Right lobe of liver (tissue), 6 donors: ENCODE measurements at regions not wholly inside any gene's neighbourhood (a gene's known extent, or its start where the extent isn't known, plus 50 kb on each side); places are given as distances from the start of the nearest gene placed in this dataset.

Experiments used
- ATAC-seq, 4 donors: fragments of 200-7000 bp; cut with Tn5 transposase; one replicate each; pipeline ENCODE4 v1.9.1; 2020; ENCODE audit warnings: mild to moderate bottlenecking in 4 of 4, moderate library complexity in 4 of 4
- DNase-seq, 3 donors: peaks; one replicate each; pipeline ENCODE4 v3.0.0-alpha.2; 2020
- H3K27ac ChIP-seq, 3 donors: fragments of 200-600 bp; one replicate each; pipeline ENCODE4 v1.8.0; 2022
- H3K27me3 ChIP-seq, 2 donors: fragments of 200-600 bp; one replicate each; pipeline ENCODE4 v1.8.0; 2022
- H3K36me3 ChIP-seq, 4 donors: fragments of 200-600 bp; sonication (generic) in 1 of 4; one replicate each; pipeline versions ENCODE4 v1.5.1 to v1.8.0; 2017 to 2022; ENCODE audit warnings: control low read depth in 1 of 4
- H3K4me1 ChIP-seq, 4 donors: fragments of 200-600 bp; sonication (generic) in 1 of 4; one replicate each; pipeline versions ENCODE4 v1.5.1 to v1.8.0; 2017 to 2022; ENCODE audit warnings: control low read depth in 1 of 4
- H3K4me3 ChIP-seq, 3 donors: fragments of 200-600 bp; one replicate each; pipeline ENCODE4 v1.8.0; 2022
- H3K9me3 ChIP-seq, 4 donors: fragments of 200-600 bp; sonication (generic) in 1 of 4; one replicate each; pipeline versions ENCODE4 v1.5.1 to v1.8.0; 2017 to 2022; ENCODE audit warnings: control low read depth in 1 of 4
- POLR2A ChIP-seq: fragments of 450-650 bp; IDR thresholded peaks from one replicate; pipeline ENCODE4 v1.6.1; 2017; ENCODE audit warnings: antibody characterized with exemption, mild to moderate bottlenecking
- WGBS: methylation state at CpG from one replicate; pipeline ENCODE4 v1.1.6; 2018; ENCODE audit warnings: low coverage, low lambda C conversion rate; ENCODE audit not compliant: insufficient coverage; ENCODE audit errors: missing lambda C conversion rate; 5-methylcytosine and 5-hydroxymethylcytosine counted together
- intact Hi-C, 2 donors: fragments of 100-400 bp; cut with DNase I; formaldehyde crosslinking; loops; one replicate each; pipeline versions ENCODE4 v1.11.2 to v1.14.1; 2022
- TF ChIP-seq, protein P1 (sequence below), 4 donors: fragments of 200-600 bp in 3 of 4; fragments of 450-650 bp in 1 of 4; IDR thresholded peaks; one replicate each; pipeline versions ENCODE4 v1.5.1 to v1.8.0; 2016 to 2022; ENCODE audit warnings: antibody characterized with exemption in 4 of 4, mild to moderate bottlenecking in 2 of 4
- donor health status: DM: no; HTN: yes; CAD: no.
- donor health status: DM: no; HTN: no; CAD: no.
- donor health status: DM: no; HTN: no; CAD: no.
- donor health status: DM: no; HTN: yes; CAD: no.
- donor health status: DM: no; HTN: yes; CAD: no.

DNA sequence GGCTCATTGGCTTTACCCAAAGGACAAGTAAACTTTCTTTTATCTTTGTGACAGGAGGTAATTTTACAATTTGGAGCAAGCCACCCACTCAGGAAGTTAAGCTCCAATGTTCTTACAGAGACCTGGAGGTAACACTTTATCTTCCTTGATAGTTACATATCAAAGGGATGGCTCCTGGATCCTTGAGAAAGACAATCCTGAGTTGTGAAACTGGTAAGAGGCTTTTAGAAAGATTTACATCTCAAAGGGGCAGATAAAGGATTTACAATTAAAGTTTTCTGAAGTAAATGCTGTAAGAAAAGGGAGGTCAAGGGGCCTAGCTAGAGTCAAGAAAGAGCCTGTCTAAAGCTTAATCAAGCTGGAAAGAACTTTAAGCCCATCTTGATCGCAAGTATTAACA, 124.4 kb upstream of the ZNF804B start:
- intact Hi-C loops: no loop called here
- no peaks in the 10 kb centered on the region for H3K9me3 ChIP-seq
- no peaks in the 10 kb centered on the region for H3K36me3 ChIP-seq
- TF ChIP-seq, protein P1, sequence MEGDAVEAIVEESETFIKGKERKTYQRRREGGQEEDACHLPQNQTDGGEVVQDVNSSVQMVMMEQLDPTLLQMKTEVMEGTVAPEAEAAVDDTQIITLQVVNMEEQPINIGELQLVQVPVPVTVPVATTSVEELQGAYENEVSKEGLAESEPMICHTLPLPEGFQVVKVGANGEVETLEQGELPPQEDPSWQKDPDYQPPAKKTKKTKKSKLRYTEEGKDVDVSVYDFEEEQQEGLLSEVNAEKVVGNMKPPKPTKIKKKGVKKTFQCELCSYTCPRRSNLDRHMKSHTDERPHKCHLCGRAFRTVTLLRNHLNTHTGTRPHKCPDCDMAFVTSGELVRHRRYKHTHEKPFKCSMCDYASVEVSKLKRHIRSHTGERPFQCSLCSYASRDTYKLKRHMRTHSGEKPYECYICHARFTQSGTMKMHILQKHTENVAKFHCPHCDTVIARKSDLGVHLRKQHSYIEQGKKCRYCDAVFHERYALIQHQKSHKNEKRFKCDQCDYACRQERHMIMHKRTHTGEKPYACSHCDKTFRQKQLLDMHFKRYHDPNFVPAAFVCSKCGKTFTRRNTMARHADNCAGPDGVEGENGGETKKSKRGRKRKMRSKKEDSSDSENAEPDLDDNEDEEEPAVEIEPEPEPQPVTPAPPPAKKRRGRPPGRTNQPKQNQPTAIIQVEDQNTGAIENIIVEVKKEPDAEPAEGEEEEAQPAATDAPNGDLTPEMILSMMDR (IDR thresholded peaks at IDR 0.05): no peak
- no peak for TF ChIP-seq POLR2A
- WGBS: 38% methylated on average over 1 of the region's 1 CpG
- H3K4me3 ChIP-seq: no peak overlapping the region
- no peaks in the 10 kb centered on the region for H3K27me3 ChIP-seq
- ATAC-seq (no peak), DNase-seq (no peak)
- H3K27ac ChIP-seq: no peak overlapping the region
- no peaks in the 10 kb centered on the region for H3K4me1 ChIP-seq

DNA sequence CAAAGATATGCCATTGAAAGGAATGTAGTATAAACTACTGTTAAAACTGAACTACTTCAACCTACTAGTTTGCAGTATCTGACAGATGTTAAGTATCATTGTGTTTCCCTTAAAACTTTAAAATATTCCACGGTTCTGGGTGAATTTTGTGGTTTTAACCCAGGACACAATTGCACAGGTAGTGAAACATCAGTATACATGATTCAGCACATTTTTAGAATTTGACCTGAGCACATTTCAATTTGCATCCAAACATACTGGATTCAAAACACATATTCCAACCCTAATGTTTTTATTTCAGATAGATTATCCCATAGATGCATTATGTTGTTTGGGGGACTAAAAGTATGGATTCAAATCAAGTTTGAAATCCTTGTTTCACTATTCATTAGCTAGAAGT, 129.9 kb upstream of the ZNF804B start:
- ATAC-seq (no peak), DNase-seq (no peak)
- H3K4me3 ChIP-seq: no peak overlapping the region
- intact Hi-C loops: no loop called here
- no peaks in the 10 kb centered on the region for H3K9me3 ChIP-seq
- H3K27me3 ChIP-seq: no peaks in the 10 kb centered on the region
- 44% methylated on average over 1 of the region's 1 CpG for WGBS
- no peak for TF ChIP-seq POLR2A
- TF ChIP-seq, protein P1 (IDR thresholded peaks at IDR 0.05): no peak
- H3K36me3 ChIP-seq: no peaks in the 10 kb centered on the region
- H3K27ac ChIP-seq: no peak overlapping the region
- no peaks in the 10 kb centered on the region for H3K4me1 ChIP-seq

DNA sequence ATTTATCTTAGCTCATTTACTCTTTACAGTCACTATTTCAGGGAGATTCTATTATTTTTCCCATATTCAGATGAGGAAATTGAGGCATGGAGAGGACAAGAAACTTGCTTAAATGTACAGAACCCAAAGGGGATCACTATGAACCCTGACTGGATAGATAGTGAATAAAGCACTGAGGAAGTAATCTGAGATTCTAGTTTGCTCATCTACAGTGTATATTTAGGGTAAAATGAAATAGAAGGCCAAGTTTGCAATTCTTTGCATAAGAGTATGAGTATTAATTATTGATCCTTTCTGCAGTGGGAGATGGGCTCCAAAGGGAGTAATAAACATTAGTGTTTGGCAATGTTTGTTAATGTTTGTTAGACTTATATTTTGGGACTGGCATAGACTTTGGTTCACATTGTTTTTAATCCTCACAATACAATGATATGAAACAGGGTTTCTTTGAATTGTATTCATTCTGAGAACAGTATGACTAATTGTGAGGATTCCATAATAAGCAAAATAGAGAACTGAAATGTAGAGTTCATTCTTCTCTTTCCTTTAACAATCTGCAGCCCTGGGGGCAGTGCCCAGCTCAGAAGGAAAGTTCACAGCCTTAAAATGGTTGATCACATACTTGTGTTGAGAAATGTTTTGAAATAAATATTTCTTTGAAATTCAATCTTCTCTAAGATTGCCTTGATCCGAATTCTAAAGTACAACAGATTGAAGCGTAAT, 131.0 kb upstream of the ZNF804B start:
- DNase-seq: no peak
- no peak for ATAC-seq
- whole genome bisulfite sequencing: 59% methylated on average over 2 of the region's 2 CpGs
- H3K27ac ChIP-seq: no peak overlapping the region
- no peaks in the 10 kb centered on the region for H3K27me3 ChIP-seq
- TF ChIP-seq, protein P1 (IDR thresholded peaks at IDR 0.05): no peak
- TF ChIP-seq POLR2A: no peak
- H3K9me3 ChIP-seq: no peaks in the 10 kb centered on the region
- intact Hi-C loops: no loop called here
- no peaks in the 10 kb centered on the region for H3K36me3 ChIP-seq
- H3K4me3 ChIP-seq: no peak overlapping the region
- H3K4me1 ChIP-seq: no peaks in the 10 kb centered on the region

DNA sequence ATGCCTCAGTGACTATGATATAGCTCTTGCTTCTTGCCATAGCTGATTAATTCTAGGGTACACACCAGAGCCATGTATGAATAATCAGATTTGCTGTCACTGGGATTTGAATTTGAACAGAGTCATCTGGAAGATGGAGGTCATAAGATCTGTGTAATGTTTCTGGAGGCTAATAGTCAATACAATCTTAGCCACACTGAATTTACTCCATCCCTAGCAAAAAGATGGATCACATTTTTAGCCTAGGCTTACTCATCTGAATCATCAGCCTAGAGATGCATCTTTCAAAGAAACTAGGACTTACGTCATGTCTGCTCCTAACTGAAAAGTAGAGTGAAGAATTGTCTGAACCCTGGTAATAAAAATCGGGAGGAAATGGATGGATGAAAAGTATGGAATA, 142.3 kb upstream of the ZNF804B start:
- no peak for DNase-seq
- no peak for TF ChIP-seq POLR2A
- TF ChIP-seq, protein P1 (IDR thresholded peaks at IDR 0.05): no peak
- Histone ChIP-seq H3K4me1 (no peaks in the 10 kb centered on the region), H3K27ac (no peak overlapping the region), H3K27me3 (no peaks in the 10 kb centered on the region), H3K4me3 (no peak overlapping the region), H3K36me3 (no peaks in the 10 kb centered on the region), H3K9me3 (no peaks in the 10 kb centered on the region)
- intact Hi-C loops: no loop called here
- 32% methylated on average over 2 of the region's 2 CpGs for WGBS
- no peak for ATAC-seq
